ENCODE measurements at regions not wholly inside any gene's neighbourhood (a gene's known extent, or its start where the extent isn't known, plus 50 kb on each side); places are given as distances from the start of the nearest gene placed in this dataset.

DNA sequence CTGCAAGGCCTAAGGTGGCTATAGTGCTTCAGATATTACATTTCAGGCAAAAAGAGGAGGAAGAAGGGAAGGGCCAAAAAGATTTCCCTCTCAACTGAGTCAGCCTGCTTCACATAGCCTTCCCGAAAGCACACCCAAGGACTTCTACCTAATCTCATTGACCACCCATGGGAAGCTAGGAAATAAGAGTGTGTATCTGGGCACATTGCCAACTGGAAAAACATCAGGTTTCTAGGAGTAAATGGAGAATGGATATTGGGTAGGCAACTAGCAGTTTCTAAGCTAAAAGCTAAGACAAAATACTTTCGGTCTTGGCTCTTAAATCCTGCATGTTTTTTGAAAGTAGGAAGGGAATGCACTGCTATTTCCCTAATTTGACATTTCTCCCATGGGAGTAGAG is 221.7 kb upstream of the GRIP1 start:
- TF ChIP-seq CTCF (IDR thresholded peaks at IDR 0.05) (no peak), POLR2A (IDR thresholded peaks at IDR 0.05) (no peak)
